ENCODE measurements at regions not wholly inside any gene's neighbourhood (a gene's known extent, or its start where the extent isn't known, plus 50 kb on each side); places are given as distances from the start of the nearest gene placed in this dataset.

DNA sequence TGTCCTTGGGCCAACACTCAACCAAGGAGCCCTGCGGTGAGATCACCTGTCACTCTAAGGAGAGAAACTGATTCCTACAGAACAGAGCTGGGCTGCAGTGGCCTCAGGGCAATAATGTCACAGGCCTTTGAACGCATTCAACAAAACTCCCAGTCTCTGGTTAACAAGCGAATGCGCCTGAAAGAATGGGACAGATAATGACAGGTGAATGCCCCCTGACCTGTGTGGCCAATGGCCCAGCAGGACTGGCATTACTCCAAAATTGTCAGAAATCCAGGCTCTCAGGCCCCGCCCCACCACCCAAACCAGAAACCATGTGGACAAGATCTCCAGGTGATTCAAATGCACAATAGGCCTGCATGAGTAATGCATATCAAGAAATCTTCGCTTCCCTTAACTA, 277.7 kb upstream of the KLF6 start:
- H3K4ac ChIP-seq (ENCODE audit: low read depth, low read length): no peak overlapping the region
- H4K20me1 ChIP-seq (ENCODE audit: control insufficient read depth, insufficient read depth, insufficient read length): no peaks in the 10 kb centered on the region
- no peak overlapping the region for H2BK120ac ChIP-seq (ENCODE audit: low read depth, low read length, poor library complexity, severe bottlenecking)
- H3K79me1 ChIP-seq (ENCODE audit: insufficient read depth, low read depth, low read length, poor library complexity, severe bottlenecking): no peaks in the 10 kb centered on the region
- Mint-ChIP-seq H3K27ac (no peak overlapping the region), H3K9me3 (no peaks in the 10 kb centered on the region), H3K36me3 (ENCODE audit: insufficient read depth in 1 of 3, low read depth in 3 of 3) (no peaks in the 10 kb centered on the region), H3K4me1 (peaks cover 0 to 5% of the 10 kb centered on the region in 2 experiments; a peak in 2 of 4 replicates), H3K27me3 (ENCODE audit: low read depth) (no peaks in the 10 kb centered on the region; the same call in 1 of the 2 replicates), H3K4me3 (no peak overlapping the region)
- H2BK20ac ChIP-seq (ENCODE audit: low read depth, low read length, poor library complexity, severe bottlenecking): no peak overlapping the region
- no peak overlapping the region for H3K4me2 ChIP-seq (ENCODE audit: insufficient read depth, insufficient read length, low read length)
- no peak overlapping the region for H2BK5ac ChIP-seq (ENCODE audit: insufficient read length, low read length)
- WGBS (ENCODE audit: extremely low coverage, insufficient read length, low lambda C conversion rate): no CpG with 5 or more reads among the region's 6 CpGs
- no peaks in the 10 kb centered on the region for H3K9me3 ChIP-seq (ENCODE audit: control insufficient read depth, low read depth, low read length)
- DNase-seq: no peak
- no peak overlapping the region for H4K91ac ChIP-seq (ENCODE audit: insufficient read length, low read depth, low read length)
- H3K18ac ChIP-seq (ENCODE audit: insufficient read length, low read depth, low read length): no peak overlapping the region
- no peak overlapping the region for H2BK12ac ChIP-seq (ENCODE audit: insufficient read length, low read depth, low read length)
- H3K27ac ChIP-seq (ENCODE audit: insufficient read length, low read depth, low read length): no peak overlapping the region
- H3K27me3 ChIP-seq (ENCODE audit: insufficient read depth, low read length): no peaks in the 10 kb centered on the region
- H3K9ac ChIP-seq (ENCODE audit: extremely low read depth, insufficient read length, low read length): no peak overlapping the region
- H3K14ac ChIP-seq (ENCODE audit: insufficient read depth, low read length): no peak overlapping the region
- no peaks in the 10 kb centered on the region for H3K23me2 ChIP-seq (ENCODE audit: insufficient read length, low read depth, low read length, poor library complexity, severe bottlenecking)
- H4K5ac ChIP-seq (ENCODE audit: insufficient read length, low read depth, low read length): no peak overlapping the region
- no peak overlapping the region for H2BK15ac ChIP-seq (ENCODE audit: low read depth, low read length)
- H2AK5ac ChIP-seq (ENCODE audit: insufficient read length, low read length): no peak overlapping the region
- no peak overlapping the region for H3T11ph ChIP-seq (ENCODE audit: low read length)
- H4K8ac ChIP-seq (replicated peaks; ENCODE audit: insufficient read length, low read depth, low read length): no peak overlapping the region
- no peak overlapping the region for H3K56ac ChIP-seq (ENCODE audit: insufficient read length, low read depth, low read length)
- no peak overlapping the region for H3K23ac ChIP-seq (ENCODE audit: insufficient read length, low read depth, low read length)
- H2AFZ ChIP-seq (ENCODE audit: low read length): no peak overlapping the region
- TF ChIP-seq, protein P1, sequence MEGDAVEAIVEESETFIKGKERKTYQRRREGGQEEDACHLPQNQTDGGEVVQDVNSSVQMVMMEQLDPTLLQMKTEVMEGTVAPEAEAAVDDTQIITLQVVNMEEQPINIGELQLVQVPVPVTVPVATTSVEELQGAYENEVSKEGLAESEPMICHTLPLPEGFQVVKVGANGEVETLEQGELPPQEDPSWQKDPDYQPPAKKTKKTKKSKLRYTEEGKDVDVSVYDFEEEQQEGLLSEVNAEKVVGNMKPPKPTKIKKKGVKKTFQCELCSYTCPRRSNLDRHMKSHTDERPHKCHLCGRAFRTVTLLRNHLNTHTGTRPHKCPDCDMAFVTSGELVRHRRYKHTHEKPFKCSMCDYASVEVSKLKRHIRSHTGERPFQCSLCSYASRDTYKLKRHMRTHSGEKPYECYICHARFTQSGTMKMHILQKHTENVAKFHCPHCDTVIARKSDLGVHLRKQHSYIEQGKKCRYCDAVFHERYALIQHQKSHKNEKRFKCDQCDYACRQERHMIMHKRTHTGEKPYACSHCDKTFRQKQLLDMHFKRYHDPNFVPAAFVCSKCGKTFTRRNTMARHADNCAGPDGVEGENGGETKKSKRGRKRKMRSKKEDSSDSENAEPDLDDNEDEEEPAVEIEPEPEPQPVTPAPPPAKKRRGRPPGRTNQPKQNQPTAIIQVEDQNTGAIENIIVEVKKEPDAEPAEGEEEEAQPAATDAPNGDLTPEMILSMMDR (conservative IDR thresholded peaks at IDR 0.05): no peak
- no peaks in the 10 kb centered on the region for H3K4me1 ChIP-seq (ENCODE audit: insufficient read depth, low read length)
- H3K79me2 ChIP-seq (ENCODE audit: insufficient read depth, low read length): no peaks in the 10 kb centered on the region
